ENCODE measurements at regions not wholly inside any gene's neighbourhood (a gene's known extent, or its start where the extent isn't known, plus 50 kb on each side); places are given as distances from the start of the nearest gene placed in this dataset.

GRCh38 chr7:4561795-4562194 is 120.3 kb upstream of the FOXK1 start:
- Histone ChIP-seq H3F3A (ENCODE audit: low read depth) (no peaks in the 10 kb centered on the region), H2AFZ (ENCODE audit: low read length) (no peak overlapping the region), H3K4me3 (ENCODE audit: low read length, poor library complexity, severe bottlenecking) (no peak overlapping the region), H3K27me3 (ENCODE audit: insufficient read depth, low read length, poor library complexity, severe bottlenecking) (no peaks in the 10 kb centered on the region), H3K4me1 (ENCODE audit: insufficient read depth, low read length, poor library complexity, severe bottlenecking) (no peaks in the 10 kb centered on the region), H3K79me2 (ENCODE audit: insufficient read depth, low read length) (no peaks in the 10 kb centered on the region), H4K20me1 (ENCODE audit: insufficient read depth, low read length, poor library complexity, severe bottlenecking) (no peaks in the 10 kb centered on the region), H3K9me2 (replicated peaks; ENCODE audit: low read depth, low read length) (no peaks in the 10 kb centered on the region), H3K9me3 (ENCODE audit: insufficient read depth, low read depth, low read length) (no peaks in the 10 kb centered on the region; the same call in 1 of the 2 replicates), H3K36me3 (ENCODE audit: insufficient read depth, low read length) (no peaks in the 10 kb centered on the region), H3K4me2 (ENCODE audit: low read depth, low read length, poor library complexity, severe bottlenecking) (no peak overlapping the region), H3K9ac (ENCODE audit: low read depth, low read length, poor library complexity, severe bottlenecking) (no peak overlapping the region)
- TF ChIP-seq EZH2phosphoT487 (IDR thresholded peaks at IDR 0.05; ENCODE audit: borderline replicate concordance) (no peak), CTCF (conservative IDR thresholded peaks at IDR 0.05; ENCODE audit: low read length) (no peak)

DNA sequence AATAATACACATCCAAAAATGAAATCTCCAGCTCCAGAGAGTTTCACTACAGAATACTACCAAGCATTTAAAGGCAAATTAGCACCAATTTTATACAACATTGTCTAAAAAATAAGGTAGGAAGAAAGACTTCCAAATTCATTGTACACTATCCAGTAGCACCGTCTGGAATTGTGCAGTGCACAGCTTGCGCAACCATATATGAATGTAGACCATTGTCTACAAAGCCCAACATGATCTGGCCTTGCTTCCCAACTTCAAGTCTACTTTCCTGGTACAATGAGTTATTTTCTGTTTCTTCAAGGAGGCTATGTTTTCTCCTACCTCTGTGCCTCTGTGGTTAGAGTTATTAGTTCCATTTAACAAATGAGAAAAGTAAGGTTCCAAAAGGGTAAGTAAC is 115.4 kb upstream of the FOXK1 start:
- Histone ChIP-seq H3F3A (ENCODE audit: low read depth) (no peaks in the 10 kb centered on the region), H3K9me3 (ENCODE audit: insufficient read depth, low read depth, low read length) (no peaks in the 10 kb centered on the region; the same call in 1 of the 2 replicates), H3K9me2 (replicated peaks; ENCODE audit: low read depth, low read length) (no peaks in the 10 kb centered on the region), H3K4me2 (ENCODE audit: low read depth, low read length, poor library complexity, severe bottlenecking) (no peak overlapping the region), H4K20me1 (ENCODE audit: insufficient read depth, low read length, poor library complexity, severe bottlenecking) (no peaks in the 10 kb centered on the region), H2AFZ (ENCODE audit: low read length) (no peak overlapping the region), H3K9ac (ENCODE audit: low read depth, low read length, poor library complexity, severe bottlenecking) (no peak overlapping the region), H3K4me3 (ENCODE audit: low read length, poor library complexity, severe bottlenecking) (no peak overlapping the region), H3K4me1 (ENCODE audit: insufficient read depth, low read length, poor library complexity, severe bottlenecking) (no peaks in the 10 kb centered on the region), H3K36me3 (ENCODE audit: insufficient read depth, low read length) (no peaks in the 10 kb centered on the region), H3K79me2 (ENCODE audit: insufficient read depth, low read length) (no peaks in the 10 kb centered on the region), H3K27me3 (ENCODE audit: insufficient read depth, low read length, poor library complexity, severe bottlenecking) (no peaks in the 10 kb centered on the region)
- TF ChIP-seq CTCF (conservative IDR thresholded peaks at IDR 0.05; ENCODE audit: low read length) (no peak), EZH2phosphoT487 (IDR thresholded peaks at IDR 0.05; ENCODE audit: borderline replicate concordance) (no peak)

GRCh38 chr7:4574851-4575250 is 107.2 kb upstream of the FOXK1 start:
- Histone ChIP-seq H3F3A (ENCODE audit: low read depth) (no peaks in the 10 kb centered on the region), H3K9me3 (ENCODE audit: insufficient read depth, low read depth, low read length) (peaks cover 2% of the 10 kb centered on the region; the same call in 1 of the 2 replicates), H3K27me3 (ENCODE audit: insufficient read depth, low read length, poor library complexity, severe bottlenecking) (no peaks in the 10 kb centered on the region), H4K20me1 (ENCODE audit: insufficient read depth, low read length, poor library complexity, severe bottlenecking) (no peaks in the 10 kb centered on the region), H3K4me1 (ENCODE audit: insufficient read depth, low read length, poor library complexity, severe bottlenecking) (no peaks in the 10 kb centered on the region), H3K36me3 (ENCODE audit: insufficient read depth, low read length) (no peaks in the 10 kb centered on the region), H3K9me2 (replicated peaks; ENCODE audit: low read depth, low read length) (no peaks in the 10 kb centered on the region), H3K9ac (ENCODE audit: low read depth, low read length, poor library complexity, severe bottlenecking) (no peak overlapping the region), H2AFZ (ENCODE audit: low read length) (no peak overlapping the region), H3K4me3 (ENCODE audit: low read length, poor library complexity, severe bottlenecking) (no peak overlapping the region), H3K4me2 (ENCODE audit: low read depth, low read length, poor library complexity, severe bottlenecking) (no peak overlapping the region), H3K79me2 (ENCODE audit: insufficient read depth, low read length) (no peaks in the 10 kb centered on the region)
- TF ChIP-seq EZH2phosphoT487 (IDR thresholded peaks at IDR 0.05; ENCODE audit: borderline replicate concordance) (no peak), CTCF (conservative IDR thresholded peaks at IDR 0.05; ENCODE audit: low read length) (no peak)

All from Loucy (cell line).